GM21447 (cell line): ENCODE measurements at regions not wholly inside any gene's neighbourhood (a gene's known extent, or its start where the extent isn't known, plus 50 kb on each side); places are given as distances from the start of the nearest gene placed in this dataset.

Source experiments
- ATAC-seq: cut with Tn5 transposase; IDR thresholded peaks from one replicate; pipeline ENCODE4 v1.9.1; 2021; ENCODE audit not compliant: unreplicated experiment

- ATAC-seq: no peak
These were observed 356.0 kb upstream of the ISL1 start for GRCh38 chr5:51027271-51027670.

- no peak for ATAC-seq
These were observed 354.9 kb upstream of the ISL1 start for GRCh38 chr5:51028394-51028793.

GRCh38 chr5:51033215-51033614 is 350.0 kb upstream of the ISL1 start:
- no peak for ATAC-seq

- no peak for ATAC-seq
These were observed 348.9 kb upstream of the ISL1 start for GRCh38 chr5:51034222-51034901.

DNA sequence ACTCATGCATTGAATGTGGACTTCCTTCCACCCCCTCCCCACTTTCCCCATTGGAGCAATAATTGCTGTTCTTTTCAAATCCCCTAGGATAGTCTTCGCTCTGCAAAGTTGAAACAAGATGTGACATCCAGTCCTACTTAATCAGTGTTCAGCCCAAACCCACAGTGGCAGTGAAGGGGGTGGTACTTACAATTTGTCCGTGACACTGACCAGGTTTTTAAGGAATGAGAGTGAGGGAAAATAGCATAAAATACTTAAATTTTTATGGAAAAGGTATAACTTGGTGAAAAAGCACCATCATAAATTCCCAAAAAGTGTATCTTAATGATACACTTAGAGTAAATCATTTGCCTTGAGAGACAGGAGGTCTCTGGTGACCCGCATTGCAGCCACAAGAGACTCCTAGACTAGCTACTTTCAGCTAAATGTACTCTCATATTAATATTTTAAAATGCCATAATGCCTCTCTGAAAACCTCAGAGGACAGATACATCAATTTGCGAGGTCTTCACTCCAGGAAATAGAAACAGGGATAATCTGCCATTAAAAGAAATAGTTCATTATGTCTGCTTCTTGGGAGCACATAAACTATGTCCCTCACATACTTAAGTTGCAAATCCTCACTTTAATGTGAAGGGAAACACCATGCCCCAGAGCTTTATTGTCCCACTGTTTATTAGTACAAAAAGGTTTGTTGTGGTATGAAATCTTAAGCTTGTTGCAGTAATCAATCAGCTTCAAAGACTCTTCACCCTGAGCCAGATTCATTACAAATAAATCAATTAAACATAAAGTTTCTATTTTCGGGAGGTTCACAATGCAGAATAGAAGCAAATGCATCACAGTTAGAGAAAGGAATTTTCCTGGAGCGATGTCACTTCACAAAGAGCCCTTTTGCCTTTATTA is 343.6 kb upstream of the ISL1 start:
- ATAC-seq: no peak

GRCh38 chr5:51043745-51044144 is 339.5 kb upstream of the ISL1 start:
- no peak for ATAC-seq

GRCh38 chr5:51047369-51047768 is 335.9 kb upstream of the ISL1 start:
- ATAC-seq: no peak

GRCh38 chr5:51053361-51053760 is 329.9 kb upstream of the ISL1 start:
- no peak for ATAC-seq

DNA sequence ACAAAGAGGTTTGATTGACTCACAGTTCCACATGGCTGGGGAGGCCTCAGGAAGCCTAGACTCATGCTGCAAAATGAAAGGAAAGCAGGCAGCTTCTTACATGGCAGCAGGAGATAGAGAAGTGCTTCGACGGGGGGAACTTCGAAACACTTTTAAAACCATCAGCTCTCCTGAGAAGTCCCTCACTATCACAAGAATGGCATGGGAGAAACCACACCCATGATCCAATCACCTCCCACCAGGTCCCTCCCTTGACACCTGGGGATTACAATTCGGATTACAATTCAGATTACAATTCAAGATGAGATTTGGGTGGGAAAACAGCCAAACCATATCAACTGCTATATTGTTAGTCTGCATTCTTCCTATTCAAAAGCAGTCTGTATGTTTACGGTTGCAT is 322.3 kb upstream of the ISL1 start:
- ATAC-seq: no peak

DNA sequence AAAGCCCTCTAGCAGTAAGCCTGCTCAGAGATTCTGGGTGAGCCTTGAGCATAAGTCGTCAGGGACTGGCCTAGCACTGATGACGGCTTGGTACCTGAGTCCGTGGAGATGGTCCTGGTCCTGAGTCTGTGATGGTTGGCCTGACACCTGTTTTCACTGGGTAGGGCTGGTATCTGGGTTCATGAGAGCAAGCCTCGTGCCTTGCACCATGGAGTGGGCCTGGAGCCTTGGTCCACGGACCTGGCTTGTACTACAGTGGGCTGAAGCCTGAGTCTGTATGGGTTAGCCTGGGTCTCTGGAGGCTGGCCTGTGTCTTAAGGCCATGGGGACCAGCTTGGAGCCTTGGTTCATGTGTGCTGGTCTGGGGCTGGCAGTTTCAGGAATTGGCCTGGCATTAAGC is 310.3 kb upstream of the ISL1 start:
- ATAC-seq: no peak

GRCh38 chr5:51082741-51083140 is 300.5 kb upstream of the ISL1 start:
- ATAC-seq: no peak

- no peak for ATAC-seq
These were observed 291.4 kb upstream of the ISL1 start for GRCh38 chr5:51091816-51092215.

- ATAC-seq: no peak
These were observed 287.8 kb upstream of the ISL1 start for GRCh38 chr5:51095486-51095885.

- no peak for ATAC-seq
These were observed 286.4 kb upstream of the ISL1 start for GRCh38 chr5:51096859-51097258.

DNA sequence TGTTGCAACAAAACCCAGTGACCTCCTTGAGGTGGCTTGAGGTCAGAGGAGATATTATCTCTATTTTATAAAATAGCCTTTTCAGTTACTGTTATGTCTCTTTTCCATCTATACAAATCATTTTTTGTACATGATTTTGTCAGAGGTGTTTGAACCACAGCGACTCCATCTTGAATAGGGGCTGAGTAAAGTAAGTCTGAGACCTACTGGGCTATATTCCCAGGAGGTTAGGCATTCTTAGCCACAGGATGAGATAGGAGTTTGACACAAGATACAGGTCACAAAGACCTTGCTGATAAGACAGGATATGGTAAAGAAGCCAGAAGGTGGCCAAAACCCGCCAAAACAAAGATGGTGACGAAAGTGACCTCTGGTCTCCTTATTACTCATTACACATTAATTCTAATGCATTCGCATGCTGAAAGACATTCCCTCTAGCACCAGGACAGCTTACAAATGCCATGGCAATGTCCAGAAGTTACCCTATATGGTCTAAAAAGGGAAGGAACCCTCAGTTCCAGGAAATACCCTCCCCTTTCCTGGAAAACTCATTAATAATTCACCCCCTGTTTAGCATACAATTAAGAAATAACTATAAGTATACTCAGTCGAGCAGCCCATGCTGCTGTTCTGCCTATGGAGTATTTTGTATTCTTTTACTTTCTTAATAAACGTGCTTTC is 283.9 kb upstream of the ISL1 start:
- no peak for ATAC-seq

DNA sequence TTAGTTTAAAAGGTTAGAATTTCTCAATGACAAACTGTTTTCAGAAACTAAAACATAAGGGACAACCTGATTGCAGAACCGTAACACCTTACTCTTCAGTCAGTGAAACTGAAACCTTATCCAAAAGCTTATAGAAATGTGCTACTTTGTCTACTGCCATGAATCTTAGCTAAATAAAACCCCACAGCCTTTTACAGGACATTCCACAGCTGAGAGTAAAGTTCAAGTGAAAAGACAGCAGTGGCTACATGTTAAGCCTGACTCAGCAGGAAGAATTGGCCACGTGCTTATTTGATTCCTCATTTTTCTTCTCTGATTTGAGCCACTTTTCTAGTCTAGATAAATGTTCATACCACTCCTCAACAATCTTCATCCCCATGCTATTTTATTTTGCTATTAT is 278.7 kb upstream of the ISL1 start:
- no peak for ATAC-seq

DNA sequence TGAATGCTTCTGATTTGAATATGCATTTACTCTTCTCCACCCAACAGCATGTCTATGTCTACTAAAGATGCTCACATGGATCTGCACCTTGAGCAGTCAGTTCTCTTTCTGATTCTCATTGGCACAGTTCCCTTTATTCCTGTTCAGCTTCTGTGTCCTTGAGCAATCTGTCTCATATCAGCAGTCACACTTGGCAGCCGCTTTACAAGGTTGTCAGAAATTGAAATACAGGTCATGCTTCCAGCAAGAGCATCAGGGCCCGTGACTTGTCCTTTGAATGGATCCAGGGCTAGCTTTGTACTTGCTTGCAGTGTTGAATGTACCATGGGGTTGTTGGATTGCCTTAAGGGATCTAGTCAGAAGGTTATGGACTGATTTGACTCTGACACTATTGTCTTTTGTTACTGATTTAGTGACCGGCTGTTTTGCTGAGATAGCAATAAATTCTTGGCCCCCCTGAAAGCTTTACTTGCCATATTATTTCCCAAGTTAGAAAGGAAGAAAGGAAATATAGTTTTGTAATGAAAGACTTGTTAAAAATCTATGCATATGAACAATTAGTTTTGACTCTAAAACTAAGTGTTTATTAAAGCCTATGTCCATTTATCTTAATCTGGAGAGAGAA is 273.4 kb upstream of the ISL1 start:
- ATAC-seq: no peak

- ATAC-seq: no peak
These were observed 252.0 kb upstream of the ISL1 start for GRCh38 chr5:51131266-51131665.

DNA sequence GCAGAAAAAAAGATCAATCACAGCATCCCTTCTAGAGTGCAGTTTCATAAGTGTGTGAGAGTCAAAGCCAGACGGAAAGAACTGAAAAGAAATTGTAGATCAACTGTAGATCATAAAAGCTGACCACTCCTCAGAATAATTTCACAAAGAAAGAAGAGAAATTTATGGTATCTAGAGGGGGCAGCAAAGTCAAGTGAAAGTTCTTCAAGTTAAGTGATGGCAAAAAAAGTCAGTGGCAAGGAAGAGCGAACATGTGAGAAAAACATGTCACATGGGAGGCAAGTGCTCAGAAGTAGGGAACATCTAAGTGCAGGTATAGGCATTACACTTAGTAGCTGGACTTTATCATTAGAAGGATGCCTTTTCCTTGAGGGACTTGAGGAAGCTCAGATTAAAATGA is 245.1 kb upstream of the ISL1 start:
- ATAC-seq: no peak

DNA sequence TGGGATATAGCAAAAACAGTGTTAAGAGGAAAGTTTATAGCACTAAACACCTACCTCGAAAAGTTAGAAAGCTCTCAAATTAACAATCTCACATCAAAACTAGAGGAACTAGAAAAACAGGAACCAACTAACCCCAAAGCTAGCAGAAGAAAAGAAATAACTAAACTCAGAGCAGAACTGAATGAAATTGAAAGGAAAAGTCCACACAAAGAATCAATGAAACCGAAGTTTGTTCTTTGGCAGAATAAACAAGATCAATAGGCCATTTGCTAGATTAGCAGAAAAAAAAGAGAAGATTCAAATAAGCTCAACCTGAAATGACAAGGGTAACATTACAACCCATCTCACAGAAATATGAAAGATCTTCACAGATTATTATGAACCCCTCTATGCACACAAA is 234.8 kb upstream of the ISL1 start:
- ATAC-seq: no peak

DNA sequence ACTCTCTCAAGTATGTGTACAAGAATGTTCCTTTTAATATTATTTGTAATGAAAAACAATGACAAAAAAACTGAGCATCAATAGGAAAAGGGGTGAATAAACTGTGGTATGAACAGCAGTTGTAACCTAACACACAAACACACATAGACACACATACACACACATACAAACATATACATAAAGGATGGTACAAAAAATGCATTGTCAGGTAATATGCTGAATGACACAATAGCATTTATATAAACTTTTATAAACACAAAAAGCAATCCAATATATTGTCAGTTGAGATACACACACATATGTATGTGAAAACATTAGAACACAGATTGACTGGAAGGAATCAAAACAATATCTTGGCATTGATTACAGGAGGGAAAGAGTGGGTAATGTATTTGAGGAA is 227.0 kb upstream of the ISL1 start:
- no peak for ATAC-seq
